GM21381 (cell line): ENCODE measurements at regions not wholly inside any gene's neighbourhood (a gene's known extent, or its start where the extent isn't known, plus 50 kb on each side); places are given as distances from the start of the nearest gene placed in this dataset.

Experiments
- ATAC-seq: cut with Tn5 transposase; IDR thresholded peaks from one replicate; pipeline ENCODE4 v1.9.1; 2021; ENCODE audit warnings: mild to moderate bottlenecking, moderate library complexity; ENCODE audit not compliant: unreplicated experiment

- ATAC-seq = no peak
Observed at GRCh38 chr9:107118863-107119624, 164.0 kb upstream of the RAD23B start.

GRCh38 chr9:107119735-107120134 is 163.3 kb upstream of the RAD23B start:
- ATAC-seq = no peak

DNA sequence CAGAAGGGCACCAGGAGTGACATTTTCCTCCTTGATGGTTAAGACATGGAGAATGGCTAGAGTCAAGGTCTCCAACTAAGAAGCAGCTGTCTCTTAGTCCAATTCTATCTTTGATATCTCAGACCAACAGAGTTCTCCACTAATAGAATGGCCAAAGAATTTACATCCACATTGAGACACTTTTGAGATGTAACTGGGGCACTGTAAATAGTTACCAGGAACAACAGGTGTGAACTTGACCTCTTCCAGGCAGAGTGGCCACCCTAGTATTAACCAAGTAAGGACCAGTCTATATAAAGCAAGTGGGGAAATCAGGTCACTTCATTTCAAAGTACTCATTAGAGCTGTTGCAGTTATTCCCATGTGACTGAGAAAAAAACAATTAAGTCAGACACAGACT is 159.7 kb upstream of the RAD23B start:
- ATAC-seq = no peak

DNA sequence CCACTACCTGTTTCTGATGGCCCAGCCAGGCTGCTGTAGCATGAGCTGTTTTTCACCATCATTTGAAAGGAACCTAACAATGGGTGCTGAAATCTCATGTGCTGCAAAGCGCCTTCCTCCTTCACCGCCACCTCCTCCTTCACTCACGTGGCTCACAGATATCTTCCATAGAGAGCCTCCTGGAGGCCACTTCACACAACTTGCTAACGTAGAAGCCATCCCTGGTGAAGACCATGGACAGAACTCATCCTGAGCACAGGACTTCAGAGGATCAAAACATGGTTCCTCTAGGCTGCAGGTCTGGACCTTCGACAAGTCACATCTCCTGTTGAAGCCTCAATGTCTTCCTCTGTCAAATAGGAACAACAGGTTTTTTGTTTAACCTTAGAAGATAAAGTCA is 155.5 kb upstream of the RAD23B start:
- no peak for ATAC-seq

DNA sequence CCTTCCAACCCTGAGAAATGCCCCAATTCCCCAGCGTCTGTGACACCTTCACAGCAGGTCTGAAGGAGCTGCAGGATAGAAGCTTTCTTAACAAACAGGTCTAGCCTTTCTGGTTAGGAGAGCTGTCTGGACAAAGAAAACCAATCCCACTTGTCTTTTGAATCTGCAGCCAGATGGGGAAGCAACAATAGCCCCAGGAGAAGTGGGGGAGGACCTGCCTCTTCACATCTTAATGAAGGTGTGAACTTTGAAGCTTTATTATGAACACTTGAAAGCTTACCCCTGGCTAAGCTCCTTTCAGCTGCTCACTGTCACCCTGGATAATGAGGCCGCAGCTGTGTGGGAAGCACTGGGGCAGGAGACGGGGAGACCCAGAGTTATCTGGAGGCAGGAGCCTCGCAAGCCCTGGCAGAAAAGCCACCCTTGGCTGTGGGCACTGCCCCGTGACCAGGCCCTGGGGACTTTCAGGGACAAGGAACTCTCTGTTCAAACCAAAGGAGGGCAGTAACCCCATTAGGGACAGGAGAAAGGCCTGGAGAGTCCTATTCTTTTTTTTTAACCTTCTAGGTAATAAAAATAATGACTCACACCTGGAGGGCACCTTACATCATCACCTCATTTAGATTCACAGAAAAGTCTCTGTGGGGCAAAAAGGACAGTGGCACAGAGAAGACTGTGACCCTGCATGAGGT is 151.8 kb upstream of the RAD23B start:
- no peak for ATAC-seq

GRCh38 chr9:107136296-107136695 is 146.8 kb upstream of the RAD23B start:
- ATAC-seq = no peak

DNA sequence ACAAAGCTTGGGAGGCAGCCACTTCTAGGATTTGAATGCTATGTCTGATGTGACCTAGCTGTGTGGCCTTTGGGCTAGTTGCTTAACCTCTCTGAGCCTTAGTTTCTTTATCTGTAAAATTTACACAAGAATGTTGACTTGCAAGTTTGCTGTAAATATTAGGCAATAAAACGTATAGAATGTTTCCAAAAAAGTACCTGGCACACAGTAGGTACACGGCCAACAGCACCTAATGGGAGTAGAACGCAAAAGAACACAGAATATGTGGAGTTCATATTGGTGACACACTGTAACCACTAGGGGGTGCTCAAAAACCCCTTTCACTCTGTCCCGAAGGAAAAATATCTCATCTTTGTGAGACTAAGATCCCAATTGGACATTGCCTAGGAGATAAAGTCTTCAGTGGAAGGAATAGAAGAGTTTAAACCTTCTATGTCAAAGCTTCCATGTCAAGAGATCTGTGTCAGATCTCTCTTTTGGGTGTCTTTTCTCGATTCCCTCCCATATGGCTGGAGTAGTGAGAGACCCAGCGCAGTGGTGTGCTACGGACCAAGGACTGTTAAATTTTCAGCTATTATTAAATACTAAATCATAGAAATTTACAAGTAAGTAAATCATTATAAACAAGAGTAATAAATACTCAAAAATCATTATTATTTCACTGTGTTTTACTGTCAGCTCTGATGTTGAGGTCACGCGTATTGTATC is 145.4 kb upstream of the RAD23B start:
- ATAC-seq = peak; percentile 60

DNA sequence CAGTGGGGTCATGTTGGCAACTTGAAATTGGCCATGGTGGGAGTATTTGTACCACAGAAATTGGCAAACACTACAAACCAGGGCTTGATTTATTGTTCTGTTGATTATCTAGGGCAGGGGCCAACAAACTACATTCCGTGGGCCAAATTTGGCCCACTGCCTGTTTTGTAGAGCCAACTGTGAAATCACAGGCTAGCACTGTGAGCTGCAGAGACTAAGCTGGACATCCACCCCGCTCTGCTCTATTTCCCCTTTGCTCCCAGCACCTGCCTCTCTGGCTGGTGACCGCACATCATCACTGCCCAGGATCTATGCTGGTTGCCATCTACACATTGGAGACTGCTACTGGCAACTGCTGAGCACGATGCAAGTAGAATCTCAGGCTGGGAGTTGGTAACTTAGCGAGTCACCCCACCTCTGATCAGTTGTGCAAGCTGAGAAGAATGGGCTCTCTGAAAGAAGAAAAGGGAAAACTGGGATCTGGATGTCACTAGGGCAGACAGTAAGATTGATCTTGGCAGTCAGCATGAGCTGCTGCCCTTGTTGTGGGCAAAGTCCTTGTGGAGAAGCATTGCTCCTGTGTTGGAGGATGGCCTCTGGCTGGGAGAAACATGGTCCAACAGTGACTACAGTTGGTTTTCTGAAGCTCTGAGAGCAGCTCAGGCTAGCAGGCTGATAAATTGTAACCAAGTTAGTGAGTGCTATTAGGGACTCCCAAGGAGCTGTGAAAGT is 144.7 kb upstream of the RAD23B start:
- no peak for ATAC-seq

- ATAC-seq = no peak
Observed at GRCh38 chr9:107141967-107142366, 141.1 kb upstream of the RAD23B start.

- no peak for ATAC-seq
Observed at GRCh38 chr9:107142430-107142829, 140.6 kb upstream of the RAD23B start.

GRCh38 chr9:107142896-107143603 is 140.0 kb upstream of the RAD23B start:
- ATAC-seq = no peak

DNA sequence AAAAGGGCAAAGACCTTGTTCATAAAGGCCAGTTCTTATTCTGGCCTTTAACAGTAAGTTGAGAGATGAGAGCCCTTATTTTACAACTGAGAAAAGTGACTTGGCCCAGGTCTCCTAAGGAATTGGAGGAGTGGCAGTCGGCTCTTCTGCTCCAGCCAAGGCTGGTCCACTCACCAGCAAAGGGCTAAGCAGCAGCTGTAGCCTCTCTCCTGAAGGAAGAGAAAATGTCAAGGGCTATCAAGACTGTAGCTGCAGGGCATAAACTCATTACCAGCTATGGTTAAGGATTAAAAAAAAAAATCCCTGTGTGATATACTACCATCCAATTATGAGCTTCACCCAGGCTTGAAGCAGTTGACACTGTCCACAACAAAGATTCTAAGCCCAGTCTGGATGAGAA is 138.6 kb upstream of the RAD23B start:
- ATAC-seq = no peak

DNA sequence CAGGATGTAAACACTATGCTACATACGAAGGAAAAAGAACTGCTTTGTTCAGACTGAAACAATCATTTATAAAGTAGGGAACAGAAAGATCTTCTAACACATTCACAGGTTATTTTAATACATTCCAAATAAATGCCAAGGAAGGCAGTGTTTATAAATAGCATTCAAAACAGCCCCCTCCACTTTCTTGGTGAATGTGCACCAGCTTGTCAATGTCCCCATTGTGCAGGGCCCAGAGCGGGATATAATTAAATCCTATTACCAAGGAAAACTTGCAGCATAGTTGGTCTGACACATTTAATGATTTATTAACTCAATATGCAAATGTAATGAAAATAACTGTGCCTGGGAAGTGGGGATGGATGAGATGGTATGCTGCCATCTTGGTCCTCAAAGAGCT is 135.9 kb upstream of the RAD23B start:
- no peak for ATAC-seq

DNA sequence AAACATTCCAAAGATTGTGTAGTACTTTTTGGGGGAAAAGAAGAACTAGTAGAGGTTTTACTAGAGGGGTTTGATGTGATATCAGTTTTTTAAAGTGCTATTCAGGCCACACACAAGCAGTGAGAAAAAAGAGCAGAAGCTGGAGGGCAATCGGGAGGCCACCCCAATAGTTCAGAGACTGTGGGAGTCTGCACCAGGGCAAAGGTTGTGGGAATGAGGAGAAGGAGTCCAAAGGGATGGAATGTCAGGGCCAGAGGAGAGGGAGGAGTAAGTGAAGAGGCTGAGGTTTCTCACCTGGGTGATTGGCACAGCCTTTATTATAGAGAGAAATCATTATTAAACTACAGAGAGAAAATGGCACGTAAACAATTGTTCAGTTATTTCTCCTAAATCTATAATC is 134.9 kb upstream of the RAD23B start:
- no peak for ATAC-seq

DNA sequence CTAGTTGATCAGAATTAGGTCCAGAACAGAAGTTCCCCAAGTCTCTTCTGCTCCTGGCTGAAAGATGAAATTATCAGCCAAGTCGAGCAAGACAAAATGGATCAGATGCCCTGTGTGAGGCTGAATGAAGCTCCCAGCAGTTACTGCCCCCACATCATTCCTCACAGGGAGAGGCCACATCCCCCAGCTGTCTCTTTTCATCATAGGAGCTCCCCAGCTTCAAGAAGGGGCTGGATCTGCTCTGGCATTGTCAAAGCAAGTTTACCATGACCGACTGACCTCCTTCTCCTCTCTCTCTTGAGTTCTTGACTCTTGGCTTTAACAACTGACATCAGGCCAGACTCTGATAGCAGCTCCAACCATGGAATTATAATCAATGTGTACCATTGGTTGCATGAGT is 133.3 kb upstream of the RAD23B start:
- ATAC-seq = no peak

DNA sequence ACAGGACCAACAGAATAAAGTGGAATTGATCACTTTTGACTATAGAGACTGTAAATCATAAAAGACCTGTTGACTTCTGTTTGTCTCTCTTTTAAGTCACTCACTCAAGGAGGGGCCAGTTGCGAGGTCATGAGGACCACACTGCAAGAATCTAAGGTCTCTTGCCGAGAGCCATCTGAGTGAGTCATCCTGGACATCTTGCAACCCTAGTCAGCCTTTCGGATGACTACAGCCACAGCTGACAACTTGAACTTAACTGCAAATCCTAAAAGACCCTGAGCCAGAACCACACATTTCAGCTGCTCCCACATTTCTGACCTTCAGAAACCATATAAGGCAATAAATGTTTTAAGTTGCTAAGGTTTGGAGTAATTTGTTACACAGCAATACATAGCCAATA is 129.7 kb upstream of the RAD23B start:
- ATAC-seq = no peak

DNA sequence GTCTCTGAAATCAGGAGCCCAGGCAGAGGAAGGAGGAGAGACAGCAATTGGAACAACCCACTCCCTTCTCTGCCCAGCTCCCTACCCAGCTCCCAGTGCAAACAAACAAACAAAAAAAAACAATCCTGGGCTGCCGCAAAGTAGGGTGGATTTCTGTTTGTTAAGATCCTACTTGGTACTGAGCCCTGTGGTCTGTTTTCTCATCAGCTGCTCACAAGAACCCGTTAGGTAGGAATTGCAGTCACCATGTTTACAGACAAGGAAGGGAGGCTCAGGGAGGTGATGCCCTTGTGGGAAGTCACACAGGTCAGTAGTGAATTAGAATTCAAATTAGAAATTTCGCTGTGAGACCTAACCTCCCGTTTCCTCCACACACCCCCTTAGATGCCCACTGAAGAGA is 128.8 kb upstream of the RAD23B start:
- no peak for ATAC-seq

GRCh38 chr9:107154766-107155165 is 128.3 kb upstream of the RAD23B start:
- no peak for ATAC-seq

GRCh38 chr9:107155244-107155817 is 127.7 kb upstream of the RAD23B start:
- ATAC-seq = no peak

DNA sequence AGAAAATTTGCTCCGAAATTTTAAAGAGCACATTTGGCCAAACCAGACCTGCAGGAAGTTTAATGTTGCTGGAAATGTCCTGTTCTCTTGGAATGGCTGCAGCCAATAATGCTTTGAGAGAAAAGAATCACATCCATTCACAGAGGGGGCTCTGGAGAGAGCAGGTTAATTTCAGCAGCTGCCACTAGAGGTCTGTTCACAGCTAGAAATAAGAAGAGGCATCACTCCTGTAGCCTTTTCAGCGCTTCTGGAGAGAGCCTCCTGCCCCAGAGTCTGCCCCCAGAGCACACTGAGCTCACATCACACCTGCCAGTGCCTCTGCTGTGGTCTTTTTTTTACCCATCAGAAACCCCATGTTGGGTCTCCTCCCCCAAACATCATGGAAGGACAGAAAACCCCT is 124.8 kb upstream of the RAD23B start:
- ATAC-seq = no peak
